GM18511 (cell line): ENCODE measurements at regions not wholly inside any gene's neighbourhood (a gene's known extent, or its start where the extent isn't known, plus 50 kb on each side); places are given as distances from the start of the nearest gene placed in this dataset.
"Not testable (repeated sequence)": the region's sequence is repeated elsewhere in the genome, so short reads cannot be mapped to it uniquely, and the experiment has no call there.

Experiments
- ATAC-seq: cut with Tn5 transposase; IDR thresholded peaks from one replicate; pipeline ENCODE4 v1.9.1; 2021; ENCODE audit warnings: mild to moderate bottlenecking, moderate library complexity; ENCODE audit not compliant: unreplicated experiment

DNA sequence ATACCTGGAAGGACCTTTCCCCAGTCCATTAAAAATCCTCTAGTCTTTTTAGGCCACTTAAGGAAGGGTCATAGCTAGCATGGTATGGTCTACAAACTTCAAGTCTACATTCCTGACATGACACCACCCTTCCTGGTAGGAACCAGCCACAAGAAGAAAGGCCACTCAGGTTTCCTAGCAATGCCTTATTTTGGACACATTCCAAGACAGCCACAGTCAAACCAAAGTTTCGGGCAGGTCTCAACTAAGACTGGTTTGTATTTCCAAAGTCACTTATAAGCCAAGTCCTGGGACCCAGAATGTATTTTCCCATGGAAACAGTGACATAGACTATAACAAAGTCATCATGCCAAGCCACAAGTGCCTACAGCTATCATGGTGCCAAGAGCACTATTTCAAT lies 50.6 kb upstream of the SLC44A3 start:
- ATAC-seq = no peak

DNA sequence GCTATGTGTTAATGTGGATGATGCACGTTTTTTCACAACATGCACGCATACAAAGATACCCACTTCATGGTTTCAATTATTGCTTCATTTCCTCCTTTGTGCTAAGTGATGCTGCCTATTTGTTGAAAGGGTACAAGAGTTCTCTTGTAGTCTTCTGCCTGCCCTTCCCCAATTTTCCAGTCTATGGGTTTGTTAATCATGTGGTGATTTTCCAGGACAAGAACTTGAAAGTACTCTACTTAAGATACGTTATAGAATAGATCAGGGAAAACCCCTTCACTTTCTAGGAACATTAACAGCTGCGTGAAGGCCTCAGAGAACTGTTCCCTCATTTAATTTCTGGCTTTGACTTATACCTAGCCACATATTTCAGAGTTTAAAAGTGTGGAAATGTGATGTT lies 52.1 kb upstream of the SLC44A3 start:
- ATAC-seq = no peak

DNA sequence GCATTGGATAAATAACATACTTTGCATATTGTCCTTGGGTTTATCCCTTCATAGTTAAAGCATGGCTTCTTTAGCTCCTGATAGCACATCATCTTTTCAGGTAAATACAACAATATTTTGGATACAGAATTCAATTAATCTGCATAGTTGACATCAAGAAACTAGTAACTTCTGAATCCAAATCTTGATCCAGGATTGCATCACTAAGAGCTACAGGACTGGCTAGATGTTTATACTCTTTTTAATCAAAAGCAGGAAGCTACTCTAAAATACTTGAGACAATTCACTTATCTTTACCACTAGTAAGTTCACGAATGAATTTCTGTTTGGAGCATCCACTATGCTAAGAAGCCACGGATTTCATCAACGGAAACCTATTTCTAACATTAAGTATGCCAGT lies 54.2 kb upstream of the SLC44A3 start:
- no peak for ATAC-seq

DNA sequence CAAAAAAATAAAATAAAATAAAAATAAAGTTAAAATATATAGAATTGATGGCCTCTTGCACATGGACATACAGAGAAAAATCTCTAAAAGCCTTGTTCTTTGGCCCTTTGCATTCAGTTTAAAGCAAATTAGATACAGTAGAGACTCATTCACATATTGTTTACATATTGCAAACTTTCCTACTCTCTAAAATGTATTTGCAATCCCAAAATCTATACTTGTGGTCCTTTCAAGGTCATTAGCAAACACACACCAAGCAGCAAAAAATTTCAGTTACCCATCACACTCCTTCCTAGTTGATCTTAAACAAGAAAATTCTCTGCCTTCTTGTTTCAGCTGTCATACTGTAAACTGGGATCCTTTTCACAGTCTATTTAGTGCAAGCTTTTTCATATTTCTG lies 61.0 kb upstream of the SLC44A3 start:
- no peak for ATAC-seq

DNA sequence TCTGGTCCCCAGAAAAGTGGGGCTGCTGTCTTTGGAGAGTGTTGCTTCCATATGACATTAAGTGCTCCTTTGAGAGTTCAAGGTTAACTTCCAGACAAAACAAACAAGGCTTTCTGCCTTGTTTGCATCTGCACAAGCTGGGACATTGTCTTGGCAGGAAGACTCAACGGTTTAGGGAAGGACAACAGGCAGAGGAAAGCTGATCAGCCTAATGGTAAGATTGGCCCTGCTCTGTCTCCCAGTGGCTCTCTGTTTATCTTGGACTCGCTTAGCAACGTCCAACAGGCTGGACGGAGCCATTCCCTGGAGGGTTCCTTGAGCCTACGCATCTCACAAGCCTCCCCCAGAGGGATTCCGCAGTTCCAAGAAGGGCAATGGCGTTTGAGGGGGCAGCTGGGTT lies 62.2 kb upstream of the SLC44A3 start:
- no peak for ATAC-seq

DNA sequence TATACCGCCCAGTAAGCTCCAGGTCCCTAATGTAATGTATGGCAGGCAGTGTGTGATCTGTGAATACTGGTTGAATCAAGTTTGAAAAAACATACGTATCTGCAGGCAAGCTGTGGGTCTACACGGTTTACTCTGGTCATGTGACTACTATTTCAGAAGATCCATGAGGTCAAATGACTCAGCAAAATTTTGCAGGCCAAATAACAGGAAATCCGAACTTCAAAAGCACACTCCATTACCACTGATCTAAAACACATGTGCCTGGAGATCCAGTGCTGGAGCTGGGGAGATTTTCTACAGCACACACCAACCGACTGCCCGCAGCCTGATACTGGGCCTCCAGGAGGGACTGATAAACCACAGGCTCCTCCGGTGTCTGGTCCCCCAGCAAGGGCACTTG lies 64.5 kb upstream of the SLC44A3 start:
- ATAC-seq = no peak

DNA sequence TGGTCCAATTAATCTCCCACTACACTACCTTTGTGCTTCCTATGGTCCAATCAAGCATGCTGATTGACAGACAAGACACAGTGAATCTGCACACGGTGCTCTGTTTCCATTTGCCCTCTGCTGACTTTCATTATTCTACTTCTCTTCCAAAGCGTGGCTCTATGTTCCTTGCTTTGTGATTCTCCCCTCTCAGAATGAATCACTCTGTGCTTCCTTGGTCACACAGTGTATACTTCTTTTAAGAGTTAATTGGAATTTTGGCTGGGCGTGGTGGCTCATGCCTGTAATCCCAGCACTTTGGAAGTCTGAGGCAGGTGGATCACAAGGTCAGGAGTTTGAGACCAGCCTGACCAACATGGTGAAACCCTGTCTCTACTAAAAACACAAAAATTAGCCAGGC lies 65.1 kb upstream of the SLC44A3 start:
- ATAC-seq = not testable (repeated sequence)

DNA sequence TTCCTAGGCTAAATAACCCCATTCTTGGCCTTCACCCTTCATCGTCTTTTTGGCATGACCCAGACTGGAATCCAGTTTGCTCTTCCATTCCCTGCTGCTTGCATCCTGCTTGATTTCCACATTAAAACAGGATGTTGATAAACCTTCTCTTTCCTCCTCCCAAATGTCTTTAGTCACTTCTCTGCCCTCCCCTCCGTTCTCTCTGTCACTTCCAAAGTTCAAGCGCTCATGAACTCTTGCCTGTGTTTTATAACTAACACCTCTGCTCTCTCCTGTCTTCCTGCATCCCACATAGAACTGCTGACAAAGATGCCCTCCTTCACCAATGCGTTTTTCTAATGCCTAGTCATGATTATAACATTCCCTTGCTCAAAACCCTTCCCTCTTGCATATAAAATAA lies 65.6 kb upstream of the SLC44A3 start:
- no peak for ATAC-seq

DNA sequence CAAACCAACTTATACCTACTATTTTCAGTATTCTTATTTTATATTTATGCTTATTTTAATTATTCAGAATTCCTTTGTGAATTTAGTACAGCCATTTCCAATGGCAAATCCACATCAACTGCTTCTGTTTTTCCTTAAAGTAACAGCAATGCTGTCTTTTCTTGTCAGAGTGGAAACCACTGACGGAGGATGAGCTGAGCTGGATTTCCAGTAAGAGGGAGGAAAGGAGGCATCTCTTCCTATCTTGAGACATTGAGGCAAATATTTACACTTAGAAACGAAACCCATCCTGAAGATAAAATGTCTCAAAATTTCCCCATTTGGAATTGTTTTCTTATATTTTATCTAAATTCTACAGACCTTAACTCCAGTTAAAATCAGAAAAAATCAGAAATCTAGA lies 66.1 kb upstream of the SLC44A3 start:
- no peak for ATAC-seq

DNA sequence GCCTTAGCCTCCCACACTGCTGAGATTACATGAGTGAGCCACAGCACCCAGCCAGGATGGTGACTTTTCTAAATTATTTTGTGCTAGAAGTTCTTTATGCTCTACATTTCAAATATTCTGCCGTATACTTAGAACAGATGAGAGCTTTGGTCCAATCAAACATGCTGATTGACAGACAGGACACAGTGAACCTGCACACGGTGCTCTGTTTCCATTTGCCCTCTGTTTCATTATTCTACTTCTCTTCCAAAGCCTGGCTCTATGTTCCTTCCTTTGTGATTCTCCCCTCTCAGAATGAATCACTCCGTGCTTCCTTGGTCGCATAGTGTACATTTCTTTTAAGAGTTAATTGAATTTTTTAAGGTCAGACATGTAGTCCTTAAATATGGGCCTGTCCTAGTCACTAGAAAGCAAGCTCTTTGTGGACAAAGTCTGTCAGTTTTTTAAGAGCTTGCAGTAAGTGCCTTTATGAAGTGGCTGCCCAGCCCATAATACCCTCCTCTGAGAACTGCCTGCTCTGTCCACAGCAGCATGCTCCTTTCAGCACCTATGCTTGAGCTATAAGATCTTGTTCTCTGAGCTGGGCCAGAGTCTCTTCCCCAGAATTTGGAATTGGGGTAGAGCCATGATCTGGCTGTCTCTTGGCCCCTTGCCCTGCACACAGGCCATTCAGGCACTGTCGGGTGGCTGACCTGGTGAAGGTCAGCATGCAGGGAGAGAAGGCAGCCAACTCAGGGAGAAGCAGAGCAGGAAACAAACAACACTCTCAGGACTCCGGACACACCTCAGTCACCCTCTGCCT lies 66.8 kb upstream of the SLC44A3 start:
- ATAC-seq = no peak

DNA sequence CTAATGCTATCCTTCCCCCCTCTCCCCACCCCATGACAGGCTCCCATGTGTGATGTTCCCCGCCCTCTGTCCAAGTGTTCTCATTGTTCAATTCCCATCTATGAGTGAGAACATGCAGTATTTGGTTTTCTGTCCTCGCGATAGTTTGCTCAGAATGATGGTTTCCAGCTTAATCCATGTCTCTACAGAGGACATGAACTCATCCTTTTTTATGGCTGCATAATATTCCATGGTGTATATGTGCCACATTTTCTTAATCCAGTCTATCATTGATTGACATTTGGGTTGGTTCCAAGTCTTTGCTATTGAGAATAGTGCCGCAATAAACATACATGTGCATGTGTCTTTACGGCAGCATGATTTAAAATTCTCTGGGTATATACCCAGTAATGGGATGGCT lies 68.7 kb upstream of the SLC44A3 start:
- not testable (repeated sequence) for ATAC-seq

DNA sequence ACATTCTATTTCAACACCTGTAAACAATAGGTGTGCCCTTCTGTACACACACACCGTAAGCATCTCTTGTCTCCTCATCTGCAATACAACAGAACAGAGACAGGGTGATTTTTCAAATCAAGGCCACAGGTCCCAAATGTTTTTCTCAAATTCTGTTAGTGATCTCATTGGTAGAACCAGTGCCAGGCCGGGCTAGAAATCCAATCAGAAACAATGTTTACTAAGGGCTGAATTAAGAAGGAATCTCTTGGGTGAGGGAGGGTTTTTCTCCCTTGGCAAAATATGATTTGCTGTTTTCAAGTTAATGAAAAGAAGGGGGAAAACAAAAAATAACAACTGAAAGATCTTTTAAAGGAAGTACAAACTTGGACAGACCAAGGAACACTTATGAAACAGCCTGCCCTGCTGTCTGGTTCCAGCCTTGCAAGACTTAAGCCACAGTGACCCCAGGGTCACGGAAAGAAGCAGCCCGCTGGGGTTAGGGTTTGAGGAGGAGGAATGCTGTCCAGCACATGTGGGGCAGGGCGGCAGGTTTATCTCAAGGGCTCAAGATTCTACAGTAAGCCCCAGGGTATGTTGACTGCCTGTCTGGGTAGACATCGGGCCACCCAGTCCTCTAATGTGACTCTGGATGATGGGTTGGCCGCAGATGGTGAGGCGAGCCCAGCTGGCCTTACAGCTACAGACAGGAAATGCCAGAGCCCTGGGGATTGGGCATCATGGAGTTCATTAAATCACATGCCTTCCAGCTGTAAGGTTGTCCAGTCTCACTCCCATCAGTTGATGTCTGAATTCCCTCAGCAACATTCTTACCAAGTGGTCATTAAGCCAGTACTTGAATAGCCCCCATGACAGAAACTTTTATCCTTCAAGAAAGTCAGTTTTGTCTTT lies 73.3 kb upstream of the SLC44A3 start:
- ATAC-seq = no peak

DNA sequence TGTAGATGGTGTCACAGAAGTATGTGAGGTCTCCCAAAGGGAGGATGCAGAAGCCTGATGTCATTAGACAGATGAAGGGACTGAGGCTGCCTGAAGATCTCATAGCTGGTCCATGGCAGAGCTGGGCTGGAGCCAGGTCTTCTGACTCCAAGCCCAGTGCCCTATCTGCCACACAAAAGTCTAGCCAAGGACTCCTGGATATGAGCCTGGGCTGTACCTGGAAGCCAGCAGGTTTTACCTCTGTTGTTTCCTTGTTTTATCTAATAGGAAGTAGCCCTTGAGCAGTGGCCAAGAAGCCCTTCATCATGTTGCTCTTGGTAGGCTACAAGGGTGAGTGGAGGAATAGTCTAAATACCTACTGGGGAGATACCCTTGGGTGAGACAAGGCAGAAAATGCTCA lies 74.4 kb upstream of the SLC44A3 start:
- no peak for ATAC-seq

DNA sequence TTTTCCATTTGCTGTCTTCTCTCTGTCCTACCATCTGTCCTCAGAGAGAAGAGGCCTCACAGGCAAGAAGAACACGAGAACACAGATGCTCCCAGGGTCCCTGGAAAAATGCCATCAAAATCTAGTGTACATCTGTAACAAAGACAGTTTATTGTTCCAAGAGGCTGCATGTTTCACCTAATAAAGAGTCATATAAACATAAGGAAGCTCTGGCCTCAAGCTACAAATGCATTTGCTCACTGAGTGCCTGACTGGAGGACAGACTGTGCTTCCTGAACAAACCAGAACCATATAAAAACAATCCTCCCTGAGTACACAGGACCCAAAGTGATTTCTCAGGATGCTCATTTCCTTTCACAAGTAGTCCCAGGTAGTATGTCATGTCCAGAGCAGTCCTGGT lies 76.3 kb upstream of the SLC44A3 start:
- ATAC-seq = no peak

DNA sequence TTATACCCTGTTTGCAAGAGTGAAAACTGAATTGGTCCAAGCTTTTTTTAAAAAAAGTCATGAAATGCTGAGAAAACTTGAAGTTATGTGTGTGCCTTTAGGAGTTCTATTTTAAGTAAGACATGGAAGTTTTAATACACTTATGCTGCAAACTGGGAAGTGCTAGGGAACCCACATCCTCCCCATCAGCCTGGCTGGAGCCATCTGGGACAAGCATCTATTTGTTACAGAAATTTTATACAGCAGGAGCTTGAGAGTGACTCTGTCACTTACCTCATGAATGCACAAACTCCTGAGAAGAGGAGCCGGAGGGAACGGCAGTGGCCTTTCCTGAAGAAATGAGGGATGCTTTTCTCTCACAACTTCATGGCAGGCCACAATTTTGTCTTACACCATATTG lies 78.2 kb upstream of the SLC44A3 start:
- ATAC-seq = no peak

DNA sequence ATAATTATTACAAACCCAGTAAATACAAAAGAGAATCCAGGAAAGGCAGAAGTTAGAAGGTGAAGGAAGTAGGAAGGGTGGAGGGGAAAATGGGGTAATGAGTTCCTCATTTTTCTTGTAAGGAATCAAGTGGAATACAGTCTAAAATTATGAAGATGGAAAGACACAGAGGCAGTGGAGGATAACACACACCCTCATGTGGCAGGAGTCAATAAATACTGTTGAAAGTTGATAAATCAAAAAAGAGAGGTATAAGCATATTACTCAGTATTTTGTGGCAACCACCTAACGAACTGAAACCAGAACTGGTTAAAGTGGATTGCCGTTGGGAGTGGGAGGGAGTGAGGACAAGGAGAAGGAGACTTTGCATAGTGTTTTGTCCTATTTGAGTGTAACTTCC lies 78.6 kb upstream of the SLC44A3 start:
- no peak for ATAC-seq

DNA sequence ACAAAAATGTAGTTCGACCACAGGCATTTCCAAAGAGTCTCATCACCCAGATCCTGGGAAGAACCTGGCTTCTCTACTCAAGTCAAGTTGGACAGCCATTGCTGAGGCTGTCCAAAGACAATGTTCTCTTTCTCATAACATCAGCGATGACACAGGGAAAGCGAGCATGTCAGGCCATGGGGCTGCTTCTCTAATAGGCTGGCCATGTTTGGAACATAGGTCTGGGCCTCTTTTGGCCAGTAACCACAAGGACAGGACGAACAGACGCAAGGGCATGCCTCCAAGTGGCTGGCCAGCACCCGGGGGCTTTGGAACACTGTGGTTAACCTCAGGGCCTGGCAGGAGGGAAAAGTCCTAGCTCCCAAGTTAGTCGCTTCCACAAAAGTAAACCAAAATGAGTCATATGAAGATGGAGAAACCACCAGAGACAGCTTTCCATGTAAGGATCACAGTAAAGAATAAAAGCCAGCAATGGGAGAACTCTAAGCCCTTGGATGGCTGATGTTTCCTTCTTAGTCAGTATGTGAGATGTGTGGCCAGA lies 80.6 kb upstream of the SLC44A3 start:
- no peak for ATAC-seq

DNA sequence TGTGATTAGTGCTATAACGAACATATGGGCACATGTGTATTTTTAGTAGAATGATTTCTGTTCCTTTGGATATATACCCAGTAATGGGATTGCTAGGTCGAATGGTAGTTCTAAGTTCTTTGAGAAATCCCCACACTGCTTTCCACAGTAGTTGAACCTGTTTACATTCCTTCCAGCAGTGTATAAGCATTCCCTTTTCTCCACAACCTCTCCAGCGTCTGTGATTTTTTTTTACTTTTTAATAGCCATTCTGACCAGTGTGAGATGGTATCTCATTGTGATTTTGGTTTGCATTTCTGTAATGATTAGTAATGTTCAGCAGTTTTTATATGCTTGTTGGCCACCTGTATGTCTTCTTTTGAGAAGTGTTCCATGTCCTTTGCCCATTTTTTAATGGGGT lies 81.8 kb upstream of the SLC44A3 start:
- no peak for ATAC-seq

DNA sequence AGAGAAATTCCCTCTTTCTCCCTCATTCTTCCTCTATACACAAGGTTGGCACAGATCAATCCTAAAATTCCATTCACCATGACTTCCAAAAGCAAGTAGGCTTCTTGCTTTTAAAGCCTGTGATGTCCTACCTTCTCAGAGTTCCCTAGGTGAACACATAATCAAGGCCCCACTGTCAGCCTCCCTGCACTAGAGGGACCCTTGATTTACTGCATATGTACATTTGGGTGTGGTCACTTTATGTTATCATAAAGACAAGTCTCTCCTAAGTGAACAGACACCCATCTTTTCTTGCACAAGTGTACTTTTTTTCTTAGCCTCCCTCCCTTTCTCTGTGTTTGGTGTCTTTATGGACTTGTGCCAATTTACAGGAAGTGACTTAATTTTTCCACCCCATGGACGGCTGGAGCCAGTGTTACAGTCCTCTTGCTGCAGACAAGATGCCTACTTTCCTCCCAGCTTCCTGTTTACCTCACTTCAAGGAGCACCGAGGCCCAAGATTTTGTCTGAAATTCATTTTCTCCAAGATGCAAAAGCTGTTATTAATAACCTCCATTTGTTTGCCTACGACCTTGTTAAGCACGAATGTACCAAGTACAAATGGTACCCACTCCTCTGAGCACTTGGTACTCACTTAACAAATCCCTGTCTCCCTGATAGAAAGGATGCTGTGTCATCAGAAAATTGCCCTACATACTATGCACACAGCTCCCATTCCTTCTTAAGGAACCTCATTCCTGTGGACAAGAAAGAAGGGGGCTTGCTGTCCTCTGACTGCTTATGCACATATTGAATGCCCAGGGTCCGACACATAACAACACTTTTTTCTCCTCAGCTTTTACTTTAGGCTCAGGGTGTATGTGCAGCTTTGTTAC lies 82.8 kb upstream of the SLC44A3 start:
- no peak for ATAC-seq

DNA sequence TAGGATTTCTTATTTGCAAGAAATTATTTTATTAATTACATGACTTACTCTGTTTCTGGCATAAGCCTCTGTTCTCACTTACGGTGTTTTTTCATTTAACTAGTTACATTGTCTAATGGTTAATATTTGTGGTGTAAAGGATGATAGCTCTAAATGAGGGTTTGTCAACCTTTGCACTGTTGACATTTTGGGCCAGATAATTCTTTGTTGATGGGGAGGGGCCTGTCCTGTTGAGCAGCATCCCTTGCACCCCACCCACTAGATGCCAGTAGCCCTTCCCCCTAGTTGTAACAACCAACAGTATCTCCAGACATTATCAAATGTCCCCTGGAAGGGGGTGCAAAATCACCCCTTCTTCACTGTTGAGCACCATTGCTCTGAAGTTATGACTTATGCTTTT lies 83.6 kb upstream of the SLC44A3 start:
- no peak for ATAC-seq

DNA sequence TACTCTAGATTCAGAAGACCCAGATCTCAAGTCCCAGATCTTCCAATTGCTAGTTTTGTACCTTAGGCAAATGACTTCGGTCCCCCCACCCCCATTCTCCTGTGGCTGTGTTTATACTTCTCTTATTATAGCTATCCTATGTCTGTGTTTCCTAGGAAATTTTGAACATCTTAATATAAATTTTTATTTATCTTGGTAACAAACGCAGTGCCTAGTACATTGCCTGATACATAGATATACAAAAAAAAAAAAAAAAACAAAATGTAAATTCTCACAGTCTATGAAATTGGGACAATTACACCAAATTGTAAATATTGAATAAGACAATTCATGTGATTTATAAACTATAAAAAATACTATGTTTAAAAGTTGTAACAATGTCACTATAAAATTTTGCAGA lies 84.1 kb upstream of the SLC44A3 start:
- no peak for ATAC-seq
